Renal cortical epithelial cell (primary cell): ENCODE measurements at regions not wholly inside any gene's neighbourhood (a gene's known extent, or its start where the extent isn't known, plus 50 kb on each side); places are given as distances from the start of the nearest gene placed in this dataset.
A peak's percentile ranks its signal among the peaks of the same experiment; 100 is the strongest.
"Not testable (repeated sequence)": the region's sequence is repeated elsewhere in the genome, so short reads cannot be mapped to it uniquely, and the experiment has no call there.

Source experiments
- DNase-seq: peaks from one replicate; pipeline ENCODE4 v3.0.0-alpha.2; 2011; ENCODE audit warnings: low read depth

DNA sequence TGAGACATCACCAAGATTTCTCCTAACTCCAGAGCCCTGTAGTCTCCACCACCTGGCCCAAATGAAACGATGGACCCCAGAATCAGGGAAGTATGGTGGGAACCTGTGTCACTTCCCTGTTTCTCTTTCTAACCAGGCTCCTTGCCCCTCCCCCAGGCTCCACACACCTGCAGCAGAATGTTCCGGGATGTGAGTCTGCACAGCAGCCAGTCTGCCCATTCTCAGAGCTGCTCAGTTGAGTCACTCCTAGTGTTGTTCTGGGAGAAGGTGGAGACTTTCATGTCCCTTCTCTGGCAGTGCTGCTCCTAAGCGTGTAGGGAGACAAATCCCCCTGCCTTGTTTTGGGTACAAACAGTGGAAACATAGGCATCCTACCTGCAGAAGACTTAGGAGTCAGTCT is 76.0 kb upstream of the XPA start:
- DNase-seq, result no peak

- DNase-seq, result no peak
These were observed 76.6 kb upstream of the XPA start for GRCh38 chr9:97773723-97774122.

DNA sequence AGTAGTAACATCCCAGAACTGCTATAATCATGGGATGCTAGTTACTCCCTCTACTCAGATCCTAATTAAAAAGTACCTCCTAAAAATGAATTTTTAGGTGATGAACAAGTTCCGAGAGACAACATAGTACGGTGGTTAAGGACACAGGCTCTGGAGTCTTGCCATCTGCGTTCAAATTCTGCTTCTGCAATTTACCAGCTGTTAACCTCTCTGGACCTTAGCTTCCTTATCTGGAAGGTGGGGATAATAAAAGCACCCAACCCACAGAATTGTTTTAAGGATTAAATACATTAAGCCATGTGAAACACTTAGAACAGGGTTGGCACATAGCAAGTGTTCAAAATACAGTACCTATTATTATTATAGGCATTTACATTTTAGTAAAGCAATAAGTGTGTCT is 77.5 kb upstream of the XPA start:
- no peak for DNase-seq

DNA sequence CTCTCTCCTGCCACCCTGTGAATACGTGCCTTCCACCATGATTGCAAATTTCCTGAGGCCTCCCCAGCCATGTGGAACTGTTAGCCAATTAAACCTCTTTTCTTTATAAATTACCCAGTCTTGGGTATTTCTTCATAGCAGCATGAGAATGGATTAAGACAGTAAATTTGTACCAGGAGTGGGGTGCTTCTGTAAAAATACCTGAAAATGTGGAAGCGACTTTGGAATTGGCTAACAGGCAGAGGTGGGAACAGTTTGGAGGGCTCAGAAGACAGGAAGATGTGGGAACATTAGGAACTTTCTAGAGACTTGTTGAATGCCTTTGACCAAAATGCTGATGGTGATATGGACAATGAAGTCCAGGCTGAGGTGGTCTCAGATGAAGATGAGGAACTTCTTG is 74.3 kb upstream of the FOXE1 start:
- not testable (repeated sequence) for DNase-seq

DNA sequence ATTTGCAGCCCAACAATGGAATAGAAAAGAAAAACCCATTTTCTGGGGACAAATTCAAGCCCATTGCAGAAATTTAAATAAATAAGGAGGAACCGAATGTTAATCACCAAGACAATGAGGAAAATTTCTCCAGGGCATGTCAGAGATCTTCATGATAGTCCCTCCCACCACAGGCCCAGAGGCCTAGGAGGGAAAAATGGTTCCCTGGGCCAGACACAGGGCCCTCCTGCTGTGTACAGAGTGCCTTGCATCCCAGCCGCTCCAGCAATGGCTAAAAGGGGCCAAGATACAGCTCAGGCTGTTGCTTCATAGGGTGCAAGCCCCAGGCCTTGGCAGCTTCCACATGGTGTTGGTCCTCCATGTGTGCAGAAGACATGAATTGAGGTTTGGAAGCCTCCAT is 73.4 kb upstream of the FOXE1 start:
- no peak for DNase-seq

GRCh38 chr9:97781902-97782301 is 71.1 kb upstream of the FOXE1 start:
- no peak for DNase-seq

DNA sequence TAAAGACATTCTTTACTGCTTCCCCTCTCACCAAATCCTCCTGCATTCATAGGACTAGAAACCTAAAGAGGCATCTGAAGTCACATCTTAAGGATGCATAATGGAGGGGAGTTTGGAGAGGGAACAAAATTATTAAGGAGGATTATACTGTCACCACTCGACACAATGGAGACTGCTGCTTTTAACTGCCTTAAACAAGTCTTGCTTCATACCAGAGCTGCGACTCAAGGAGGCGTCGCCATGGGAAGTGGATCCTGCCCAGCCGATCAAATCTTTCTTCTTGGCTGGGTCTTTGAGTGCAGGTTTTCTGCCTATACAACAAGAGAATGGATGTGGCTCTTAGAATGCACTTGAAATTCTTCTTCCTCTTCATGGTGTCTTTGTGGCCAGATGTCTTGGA is 66.7 kb upstream of the FOXE1 start:
- peak; percentile 65 for DNase-seq

DNA sequence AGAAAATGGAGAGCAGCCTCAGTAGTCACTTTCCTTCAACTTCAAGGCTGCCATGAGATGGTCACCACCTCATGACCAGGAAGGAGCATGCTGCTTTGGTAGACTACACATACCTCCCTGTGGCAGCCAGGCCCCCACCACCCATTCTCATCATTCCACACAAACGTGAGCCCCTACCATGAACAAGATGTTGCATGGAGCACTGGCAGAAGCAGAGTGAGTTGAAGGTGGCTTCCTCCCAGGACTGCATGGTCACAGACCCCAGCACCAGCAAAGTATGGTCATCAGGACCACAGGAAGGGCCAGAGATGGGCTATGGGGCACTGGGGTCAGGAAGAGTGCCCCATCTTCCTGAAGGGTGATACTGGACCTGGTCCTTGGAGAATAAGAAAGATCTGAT is 65.5 kb upstream of the FOXE1 start:
- DNase-seq, result no peak

DNA sequence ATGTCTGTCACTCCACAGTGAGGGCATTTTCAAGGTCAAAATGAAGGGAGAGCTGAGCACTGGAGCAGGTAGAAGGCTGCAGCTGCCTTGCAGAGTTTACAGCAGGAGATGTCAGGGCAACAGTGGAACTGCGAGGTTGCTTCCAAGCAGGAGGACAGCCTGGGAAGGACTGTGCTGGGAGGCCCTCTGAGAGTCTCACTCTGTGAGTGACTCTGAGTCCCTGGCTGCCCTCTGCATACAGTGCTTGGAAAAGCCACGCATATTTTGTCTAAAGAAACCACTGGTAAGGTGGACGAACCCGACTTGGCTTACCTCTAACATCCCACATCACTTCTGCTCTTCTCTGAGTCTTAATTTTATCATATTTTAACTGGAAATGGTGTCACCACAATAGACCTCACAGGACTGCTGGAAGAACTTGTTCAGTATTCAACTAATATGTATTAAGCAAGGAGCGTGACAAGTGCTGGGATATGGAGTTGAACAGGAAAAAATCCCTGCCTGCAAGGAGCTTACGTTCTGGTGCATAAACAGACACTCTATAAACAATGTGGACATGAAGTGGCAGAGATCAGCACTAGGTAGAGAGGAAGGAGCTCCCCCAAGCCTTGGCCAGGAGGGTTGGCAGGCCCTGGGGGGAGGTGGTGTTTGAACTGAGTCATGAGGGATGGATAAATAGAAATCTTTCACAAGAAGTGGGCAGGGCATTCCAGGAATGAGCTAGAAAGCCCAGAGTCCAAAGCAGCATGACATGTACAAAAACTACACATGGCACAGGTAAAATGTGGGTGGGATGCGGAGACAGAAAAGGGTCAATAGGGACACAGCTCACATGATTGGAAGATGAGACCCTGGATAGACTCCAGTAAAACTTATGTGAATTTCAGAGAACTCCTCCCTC is 64.0 kb upstream of the FOXE1 start:
- DNase-seq, result peak; percentile 78

GRCh38 chr9:97790542-97790941 is 62.5 kb upstream of the FOXE1 start:
- DNase-seq, result no peak

- DNase-seq, result no peak
These were observed 61.5 kb upstream of the FOXE1 start for GRCh38 chr9:97791542-97791941.

DNA sequence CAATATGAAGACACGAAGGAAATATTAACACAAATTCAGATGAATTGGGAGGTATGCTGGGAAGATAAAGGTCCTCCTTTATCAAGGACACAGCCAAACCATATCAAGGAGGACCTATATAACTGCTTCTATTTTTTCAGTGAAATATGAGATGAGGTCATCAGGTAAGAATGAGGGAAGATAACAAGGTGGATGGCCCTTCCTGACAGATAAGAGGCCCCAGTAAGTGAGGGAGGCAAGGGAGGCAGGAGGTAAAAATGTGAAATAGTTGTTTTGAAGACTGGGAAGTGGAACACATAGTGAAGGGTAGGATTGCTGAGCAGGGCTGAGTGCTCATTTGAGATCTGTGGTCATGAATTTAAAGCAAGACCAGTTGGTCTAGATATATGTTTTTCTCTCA is 60.0 kb upstream of the FOXE1 start:
- DNase-seq, result no peak

- peak; percentile 62 for DNase-seq
These were observed 58.4 kb upstream of the FOXE1 start for GRCh38 chr9:97794666-97795065.

- DNase-seq, result not testable (repeated sequence)
These were observed 56.9 kb upstream of the FOXE1 start for GRCh38 chr9:97796176-97796575.

DNA sequence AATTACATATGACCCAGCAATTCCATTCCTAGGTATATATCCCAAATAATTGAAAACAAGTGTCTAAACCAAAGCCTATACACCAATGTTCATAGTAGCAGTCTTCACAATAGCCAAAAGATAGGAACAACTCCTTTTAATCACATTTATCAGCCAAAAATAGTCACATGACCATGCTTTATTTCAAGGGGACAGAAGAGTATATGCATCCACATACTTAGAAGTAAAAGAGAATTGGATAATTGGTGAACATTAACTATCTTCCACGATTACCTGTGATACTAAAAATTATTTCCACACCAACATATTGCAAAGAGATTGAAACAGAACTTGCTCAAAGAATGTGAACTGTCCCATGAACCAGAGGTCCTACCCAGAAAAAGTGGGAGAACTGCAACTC is 51.8 kb upstream of the FOXE1 start:
- DNase-seq, result no peak

- DNase-seq, result peak; percentile 93
These were observed 50.8 kb upstream of the FOXE1 start for GRCh38 chr9:97802276-97802675.

GRCh38 chr9:97803167-97804058 is 49.6 kb upstream of the FOXE1 start:
- DNase-seq, result peak; percentile 73
